ENCODE measurements at regions not wholly inside any gene's neighbourhood (a gene's known extent, or its start where the extent isn't known, plus 50 kb on each side); places are given as distances from the start of the nearest gene placed in this dataset.

GRCh38 chr1:194366705-194367104 is 1180.3 kb upstream of the B3GALT2 start:
- RAD21 ChIA-PET (ENCODE audit: unreplicated experiment) = no interaction called here
- no TSS peak for BruUV-seq (replicated peaks)
- in situ Hi-C loops (cut with MboI) = no loop called here

More at GRCh38 chr1:194366705-194367104, 1180.3 kb upstream of the B3GALT2 start:
- no peaks in the 10 kb centered on the region for H3K9me3 ChIP-seq (replicated peaks; ENCODE audit: control insufficient read depth, insufficient read depth, low read length)
- ChIA-PET POLR2A (no interaction called here), CTCF (no interaction called here), SMC1A (ENCODE audit: uncharacterized antibody, unreplicated experiment) (no interaction called here)
- no peak overlapping the region for H3K4me3 ChIP-seq
- no peak overlapping the region for H3K4me2 ChIP-seq (ENCODE audit: control insufficient read depth, insufficient read depth)
- no peaks in the 10 kb centered on the region for H3K79me2 ChIP-seq (ENCODE audit: control insufficient read depth, insufficient read depth, low read length)
- 36% methylated on average over 1 of the region's 1 CpG for WGBS (ENCODE audit: insufficient coverage, insufficient replicate concordance, low lambda C conversion rate, missing lambda C conversion rate)
- H3K27ac ChIP-seq (ENCODE audit: control insufficient read depth, insufficient read depth) = no peak overlapping the region
- ATAC-seq = no peak
- no peak for DNase-seq (ENCODE audit: low read depth, low spot score)
- no peak overlapping the region for H3K9ac ChIP-seq (ENCODE audit: control insufficient read depth, insufficient read depth, low read length)
- no peaks in the 10 kb centered on the region for H3K4me1 ChIP-seq (ENCODE audit: control insufficient read depth, insufficient read depth, low read length)
- no peaks in the 10 kb centered on the region for H3K36me3 ChIP-seq (ENCODE audit: control insufficient read depth in 2 of 2, insufficient read depth in 2 of 2, low read length in 1 of 2)
- TF ChIP-seq SRF (IDR thresholded peaks at IDR 0.05; ENCODE audit: low read depth in 2 of 2, low read length in 2 of 2) (no peak), NKRF (conservative IDR thresholded peaks at IDR 0.05) (no peak), E2F4 (IDR thresholded peaks at IDR 0.05; ENCODE audit: low read depth, low read length) (no peak), PML (IDR thresholded peaks at IDR 0.05; ENCODE audit: low read length) (no peak), BACH1 (IDR thresholded peaks at IDR 0.05; ENCODE audit: borderline replicate concordance) (no peak), CREM (IDR thresholded peaks at IDR 0.05; ENCODE audit: low read depth) (no peak), NFYB (IDR thresholded peaks at IDR 0.05; ENCODE audit: insufficient read depth, low read depth, low read length) (no peak), SREBF1 (IDR thresholded peaks at IDR 0.05; ENCODE audit: low read length) (no peak), USF1 (IDR thresholded peaks at IDR 0.05; ENCODE audit: borderline replicate concordance, extremely low read length, insufficient read depth, low read depth, low read length) (no peak)
- no peak overlapping the region for H2AFZ ChIP-seq (ENCODE audit: control insufficient read depth, low read depth, low read length)
- no peaks in the 10 kb centered on the region for H3K27me3 ChIP-seq (replicated peaks in 1 of 2; ENCODE audit: control insufficient read depth in 2 of 2, insufficient read depth in 2 of 2, low read length in 1 of 2)
- no peak for FAIRE-seq
- intact Hi-C loops (cut with micrococcal nuclease; ENCODE audit: unreplicated experiment) = no loop called here
- H4K20me1 ChIP-seq (ENCODE audit: control insufficient read depth, insufficient read depth) = no peaks in the 10 kb centered on the region
